HG03060 (cell line): ENCODE measurements at regions not wholly inside any gene's neighbourhood (a gene's known extent, or its start where the extent isn't known, plus 50 kb on each side); places are given as distances from the start of the nearest gene placed in this dataset.

ENCODE experiments used
- ATAC-seq: cut with Tn5 transposase; IDR thresholded peaks from one replicate; pipeline ENCODE4 v1.9.1; 2021; ENCODE audit warnings: low read depth, moderate number of reproducible peaks; ENCODE audit not compliant: unreplicated experiment

DNA sequence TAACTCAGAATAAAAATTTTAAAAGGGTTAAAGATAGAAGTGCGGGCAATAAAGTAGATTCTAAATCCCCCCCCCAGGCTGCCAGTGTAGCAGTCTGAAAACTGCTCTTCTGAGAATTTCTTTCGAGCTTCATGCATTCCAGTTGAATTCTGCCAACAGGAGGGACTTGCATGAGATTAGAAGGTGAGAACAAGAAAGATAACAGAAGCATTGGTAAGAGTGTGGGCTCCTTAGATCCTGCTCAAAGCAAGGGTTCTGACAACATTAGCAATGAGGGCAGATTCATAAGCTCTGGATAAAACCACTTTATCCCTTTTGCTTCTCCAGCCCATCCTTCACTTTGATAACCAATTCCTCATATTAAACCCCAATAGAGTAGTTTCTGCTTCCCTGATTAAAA is 235.9 kb upstream of the CDH6 start:
- no peak for ATAC-seq

GRCh38 chr5:30956251-30956650 is 237.2 kb upstream of the CDH6 start:
- no peak for ATAC-seq

DNA sequence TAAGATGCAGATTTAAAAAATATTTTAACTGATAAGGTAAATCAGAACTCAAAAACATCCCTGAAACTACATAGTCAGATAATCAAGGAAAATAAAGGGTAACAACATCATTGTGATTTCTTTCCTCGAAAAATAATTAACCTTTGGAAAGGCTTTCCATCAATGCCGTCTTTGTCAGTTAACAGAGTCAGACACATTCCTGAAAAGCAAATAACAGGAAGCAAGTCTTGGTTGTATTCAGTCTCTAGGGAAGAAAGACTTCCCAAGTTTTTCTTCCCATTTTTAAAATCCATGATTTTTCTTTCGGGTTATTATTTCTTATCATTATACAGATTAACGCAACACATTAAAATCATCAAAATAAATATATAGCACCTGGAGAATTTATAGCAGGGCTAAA is 256.4 kb upstream of the CDH6 start:
- no peak for ATAC-seq

DNA sequence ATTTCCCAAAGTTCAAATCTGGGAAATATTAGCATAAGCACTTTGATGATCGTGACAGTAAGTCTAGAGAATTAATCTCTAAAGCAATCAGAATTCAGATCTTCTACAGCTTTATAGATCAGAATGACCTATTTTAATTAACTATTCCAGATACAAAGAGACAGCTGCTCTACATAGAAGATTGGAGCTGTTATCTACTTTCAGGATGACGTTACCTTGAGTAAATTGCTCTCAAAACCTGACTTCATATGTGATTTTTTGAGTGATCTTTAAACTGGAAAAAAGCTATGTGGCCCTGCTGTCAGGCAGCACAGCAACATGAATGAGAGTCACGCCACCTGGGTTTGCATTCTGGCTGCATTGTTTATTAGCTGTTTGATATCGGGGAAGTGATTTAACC is 259.9 kb upstream of the CDH6 start:
- no peak for ATAC-seq

- ATAC-seq, result no peak
Measured at GRCh38 chr5:30932273-30933017, 261.0 kb upstream of the CDH6 start.

DNA sequence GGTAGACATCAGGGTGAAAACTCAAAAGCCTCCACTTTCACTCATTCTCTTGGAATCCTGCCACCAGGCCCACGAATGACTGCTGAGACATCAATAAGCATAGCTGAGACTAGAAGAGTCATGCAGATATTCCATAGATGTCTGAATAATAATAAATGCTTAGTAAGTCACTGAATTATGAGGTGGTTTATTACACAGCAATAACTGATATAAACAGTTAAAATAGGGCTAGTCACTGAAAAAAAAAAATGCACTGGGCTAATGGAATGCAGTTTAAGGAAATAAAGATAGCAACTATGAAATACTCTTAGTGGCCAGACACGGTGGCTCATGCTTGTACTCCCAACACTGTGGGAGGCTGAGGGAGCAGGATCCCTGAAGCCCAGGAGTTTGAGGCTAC is 262.8 kb upstream of the CDH6 start:
- no peak for ATAC-seq

- ATAC-seq, result no peak
Measured at GRCh38 chr5:30928956-30929355, 264.5 kb upstream of the CDH6 start.

GRCh38 chr5:30926218-30926617 is 267.3 kb upstream of the CDH6 start:
- ATAC-seq, result no peak

DNA sequence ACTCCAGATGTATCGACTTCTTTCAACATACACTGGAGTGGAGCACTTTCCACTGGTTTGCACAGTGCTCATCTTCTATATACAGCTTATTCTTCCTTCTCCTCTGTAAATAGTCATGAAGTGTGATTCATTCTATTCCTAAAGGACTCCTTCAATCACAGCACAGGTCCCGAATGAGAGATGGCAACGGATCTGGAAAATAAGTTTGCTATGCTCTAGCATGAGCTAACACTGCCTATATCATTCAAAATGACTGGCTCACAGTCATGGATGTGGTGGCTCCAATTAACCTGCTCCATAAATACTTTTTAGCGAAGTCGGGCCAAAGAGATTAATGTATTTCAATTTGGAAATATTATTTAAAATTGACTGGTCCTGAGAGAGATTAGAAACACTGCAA is 272.1 kb upstream of the CDH6 start:
- no peak for ATAC-seq

- ATAC-seq, result no peak
Measured at GRCh38 chr5:30918171-30918570, 275.3 kb upstream of the CDH6 start.

DNA sequence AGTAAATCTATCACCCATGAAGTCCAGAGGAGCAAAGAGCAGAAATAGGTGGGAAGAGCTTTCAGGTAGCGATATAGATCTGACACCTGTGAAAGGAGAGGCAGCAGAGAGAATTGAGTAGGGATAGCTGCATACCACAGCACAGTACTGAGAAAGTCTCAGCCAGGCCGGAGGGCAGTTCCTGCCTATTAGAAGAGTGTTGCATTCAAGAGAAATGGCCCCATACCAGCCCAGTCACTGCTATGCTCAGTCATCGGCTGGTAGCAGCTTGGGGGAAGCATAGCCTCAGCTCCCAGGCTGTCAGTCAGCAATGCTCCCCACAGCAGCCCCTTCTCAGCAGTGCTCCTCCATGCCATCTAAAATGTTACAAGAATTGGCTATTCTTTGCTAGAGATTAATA is 285.1 kb upstream of the CDH6 start:
- ATAC-seq, result no peak

GRCh38 chr5:30900367-30900766 is 293.1 kb upstream of the CDH6 start:
- ATAC-seq, result no peak

- ATAC-seq, result no peak
Measured at GRCh38 chr5:30894811-30895210, 298.7 kb upstream of the CDH6 start.

DNA sequence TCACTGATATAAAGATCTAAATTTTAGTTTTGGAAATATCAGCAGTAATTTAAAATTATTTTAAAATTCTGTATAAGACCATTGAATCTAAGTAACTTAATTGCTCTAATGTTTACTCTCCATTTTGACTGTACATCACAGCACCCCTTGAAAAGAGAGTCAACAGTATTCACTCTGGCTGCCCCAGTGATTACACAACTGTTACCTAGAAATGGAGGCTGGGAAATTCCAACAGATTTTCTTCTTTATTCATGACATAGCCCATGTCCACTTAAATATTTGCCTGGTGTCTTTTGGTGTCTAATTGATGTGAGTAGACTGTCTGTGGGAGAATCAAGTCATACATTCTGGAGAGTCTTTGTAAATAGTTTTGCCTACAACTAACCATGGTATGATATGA is 301.8 kb upstream of the CDH6 start:
- ATAC-seq, result no peak

DNA sequence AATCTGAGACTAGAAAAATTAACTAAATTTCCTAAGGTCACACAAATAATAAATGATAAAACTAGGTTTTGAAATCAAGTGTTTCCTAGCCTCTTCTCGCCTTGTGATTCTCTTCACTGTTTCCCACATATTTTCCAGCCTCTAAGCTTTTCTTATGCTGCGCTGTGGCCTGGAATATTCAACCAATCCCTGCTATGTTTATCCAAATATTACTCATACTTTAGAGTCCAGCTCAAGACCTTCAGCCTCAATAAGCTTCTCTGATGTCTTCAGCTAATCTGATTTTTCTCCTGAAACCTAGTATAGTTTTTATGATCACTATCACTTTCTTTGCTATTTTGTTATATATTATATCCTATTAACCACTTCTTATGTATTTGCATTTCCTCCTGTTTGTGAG is 303.1 kb upstream of the CDH6 start:
- ATAC-seq, result no peak

DNA sequence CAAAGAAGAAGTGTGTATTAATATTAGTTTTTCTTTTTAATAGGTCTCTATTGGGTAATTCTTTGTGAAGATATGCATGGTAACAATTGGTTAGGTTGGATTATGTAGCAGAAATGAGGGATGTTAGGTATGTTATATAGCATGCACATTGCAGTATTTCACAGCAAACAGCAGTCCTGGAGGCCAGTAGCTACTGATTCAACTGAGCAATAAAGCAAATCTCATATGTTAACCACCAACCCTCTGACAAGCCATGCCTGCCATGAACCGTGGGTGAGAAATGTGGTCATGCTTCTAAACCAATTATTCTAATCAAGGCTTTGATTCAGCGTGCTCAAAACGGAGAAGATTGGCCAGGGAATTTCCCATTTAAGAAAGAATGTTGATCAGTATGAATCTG is 313.0 kb upstream of the CDH6 start:
- ATAC-seq, result no peak

DNA sequence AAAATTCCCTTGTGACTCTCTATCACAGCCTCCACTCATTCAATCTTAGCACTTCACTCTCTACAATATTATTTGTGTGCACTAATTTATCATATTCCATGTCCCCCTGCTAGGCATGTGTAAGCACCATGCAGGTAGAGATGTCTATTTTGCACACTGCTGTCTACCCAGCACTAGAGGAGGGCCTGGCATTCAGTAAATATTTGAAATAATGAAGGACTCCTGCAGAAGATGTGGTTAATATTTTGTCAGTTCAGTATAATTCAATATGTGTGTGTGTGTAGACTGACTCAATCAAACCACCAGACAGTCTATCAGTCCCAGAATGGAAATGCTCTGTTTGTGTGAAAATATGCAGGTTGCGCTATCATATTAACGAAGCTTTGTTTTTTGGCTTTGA is 313.6 kb upstream of the CDH6 start:
- ATAC-seq, result no peak

DNA sequence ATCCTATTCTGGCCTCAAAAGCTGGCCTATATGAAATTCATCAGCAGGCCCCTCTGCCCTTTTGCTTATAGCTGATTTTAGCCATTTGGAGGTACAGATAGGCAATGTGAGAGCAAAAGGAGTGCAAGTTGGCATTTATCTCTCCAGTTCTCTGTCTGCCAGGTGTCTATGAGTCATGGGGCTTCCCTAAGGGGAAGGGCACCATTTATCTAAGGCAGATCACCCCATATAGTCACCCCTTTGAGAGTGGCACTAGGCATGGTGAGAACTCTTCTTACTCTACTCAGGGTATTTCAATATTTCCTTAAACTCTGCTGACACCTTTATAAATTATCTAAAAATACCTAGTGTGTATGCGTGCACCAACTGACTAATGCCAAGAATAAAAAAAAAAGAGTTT is 314.7 kb upstream of the CDH6 start:
- no peak for ATAC-seq

GRCh38 chr5:30878296-30878695 is 315.2 kb upstream of the CDH6 start:
- no peak for ATAC-seq

- no peak for ATAC-seq
Measured at GRCh38 chr5:30874241-30875034, 319.0 kb upstream of the CDH6 start.

- ATAC-seq, result no peak
Measured at GRCh38 chr5:30871196-30871595, 322.3 kb upstream of the CDH6 start.

- no peak for ATAC-seq
Measured at GRCh38 chr5:30867711-30868110, 325.8 kb upstream of the CDH6 start.
